ENCODE measurements at regions not wholly inside any gene's neighbourhood (a gene's known extent, or its start where the extent isn't known, plus 50 kb on each side); places are given as distances from the start of the nearest gene placed in this dataset.
"Not testable (repeated sequence)": the region's sequence is repeated elsewhere in the genome, so short reads cannot be mapped to it uniquely, and the experiment has no call there.

DNA sequence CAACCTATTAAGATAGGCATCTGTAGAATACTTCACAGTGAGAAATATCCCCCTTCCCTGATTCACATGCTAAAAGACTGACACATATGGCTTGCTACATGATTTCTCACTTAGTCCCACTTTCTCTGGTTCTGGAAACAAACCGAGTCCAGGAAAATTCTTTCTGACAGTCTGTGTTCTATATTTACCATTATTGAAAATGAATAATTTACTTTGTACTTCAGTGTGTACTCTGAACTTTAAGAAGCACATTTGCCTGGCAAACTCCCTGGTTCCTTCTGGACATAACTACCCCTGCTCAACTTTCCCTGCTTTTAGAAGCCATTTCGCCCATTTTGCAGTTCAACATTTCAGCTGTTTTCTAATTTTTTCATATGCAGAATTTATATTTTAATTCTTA, 53.6 kb downstream of the APCS start:
- DNase-seq (ENCODE audit: extremely low read depth, low read depth, low spot score), result no peak

DNA sequence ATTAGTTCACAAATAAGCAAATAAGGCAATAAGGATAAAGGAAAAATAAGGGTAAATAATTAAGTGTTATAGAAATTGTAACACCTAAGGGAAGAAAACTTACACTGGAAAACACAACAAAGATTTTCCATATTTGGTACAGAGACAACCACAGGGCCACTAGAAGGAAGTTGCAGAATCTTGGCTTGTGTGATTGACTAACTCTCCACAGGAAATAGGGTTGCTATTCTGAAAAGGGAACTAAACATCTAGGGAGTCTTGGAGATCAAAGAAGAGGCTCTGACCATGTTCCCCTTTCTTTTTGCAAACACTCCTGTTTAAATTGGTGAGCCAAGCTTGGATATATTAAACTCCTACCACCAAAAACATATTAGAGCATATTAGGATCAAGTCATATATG, 59.1 kb downstream of the APCS start:
- DNase-seq (ENCODE audit: extremely low read depth, low read depth, low spot score), result no peak

DNA sequence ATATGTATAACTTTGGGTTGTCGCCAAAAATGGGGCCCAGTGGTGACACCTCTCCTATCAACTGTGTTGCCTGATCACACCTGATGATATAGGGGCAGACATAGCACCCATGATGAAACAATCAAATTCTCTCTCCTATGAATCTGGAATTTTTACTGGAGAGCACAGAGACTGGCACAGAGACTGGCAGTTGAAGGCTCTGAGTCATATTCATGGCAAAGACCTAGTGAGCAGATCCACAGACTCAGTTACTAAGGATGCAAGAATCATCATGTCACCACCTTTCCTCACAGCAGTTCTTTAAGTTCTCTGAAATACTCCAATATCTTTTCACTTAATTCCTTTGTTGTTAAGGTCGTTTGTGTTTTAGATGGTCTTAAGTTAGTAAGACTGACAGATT, 60.0 kb downstream of the APCS start:
- no peak for DNase-seq (ENCODE audit: extremely low read depth, low read depth, low spot score)

DNA sequence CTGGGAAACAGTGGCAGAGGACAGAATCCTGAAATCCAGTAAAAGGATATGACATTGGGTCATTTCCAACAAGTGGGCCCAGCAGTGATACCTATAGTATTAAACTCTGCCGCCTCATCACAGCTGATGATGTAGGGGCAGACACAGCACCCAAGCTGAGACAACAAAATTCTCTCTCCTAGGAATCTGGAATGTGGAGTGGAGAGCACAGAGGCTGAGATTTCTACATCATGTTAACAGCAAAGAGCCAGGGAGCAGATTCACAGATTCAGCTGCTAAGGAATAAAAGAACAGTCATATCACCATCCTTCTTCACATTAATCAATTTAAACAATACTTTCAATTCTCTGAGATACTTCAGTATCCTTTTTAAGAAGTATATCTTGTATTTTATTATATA, 61.9 kb downstream of the CRP start:
- DNase-seq (ENCODE audit: extremely low read depth, low read depth, low spot score), result no peak

DNA sequence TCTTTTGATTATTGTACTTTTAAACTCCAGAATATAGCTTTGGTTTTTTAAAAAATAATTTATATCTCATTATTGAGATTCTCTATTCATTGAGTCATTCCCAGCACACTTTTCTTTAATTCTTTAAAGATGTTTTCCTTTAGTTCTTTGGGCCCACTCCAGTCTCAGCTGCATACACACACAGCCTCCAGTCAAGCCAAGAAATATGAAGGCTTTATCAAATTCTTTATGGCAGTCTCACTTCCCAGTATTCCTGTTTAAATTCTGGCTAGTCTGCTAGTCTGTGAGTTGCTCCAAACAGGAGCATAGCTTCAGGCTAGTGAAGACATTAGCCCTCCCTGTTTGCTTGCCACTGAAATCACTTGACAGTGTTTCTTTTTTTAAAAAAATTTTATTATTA, 61.2 kb downstream of the CRP start:
- peak; percentile 33 for DNase-seq (ENCODE audit: extremely low read depth, low read depth, low spot score)

DNA sequence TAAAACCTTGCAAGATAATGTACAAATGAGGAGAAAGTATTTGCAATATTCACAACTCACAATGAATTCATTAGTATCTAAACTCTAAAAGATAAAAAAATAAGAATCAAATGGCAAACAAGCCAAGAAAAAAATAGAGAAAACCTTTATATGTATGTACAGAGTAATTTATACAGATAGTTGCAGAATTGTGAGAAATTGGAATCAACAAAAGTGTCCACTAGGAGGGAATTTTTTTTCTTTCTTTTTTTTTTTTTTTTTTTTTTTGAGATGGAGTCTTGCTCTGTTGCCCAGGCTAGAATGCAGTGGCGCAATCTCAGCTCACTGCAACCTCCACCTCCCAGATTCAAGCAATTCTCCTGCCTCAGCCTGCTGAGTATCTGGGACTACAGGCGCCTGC, 56.9 kb downstream of the CRP start:
- not testable (repeated sequence) for DNase-seq (ENCODE audit: extremely low read depth, low read depth, low spot score)
